ENCODE measurements at regions not wholly inside any gene's neighbourhood (a gene's known extent, or its start where the extent isn't known, plus 50 kb on each side); places are given as distances from the start of the nearest gene placed in this dataset.

GRCh38 chr16:5461574-5461973 lies 364.0 kb upstream of the EEF2KMT start:
- H3K27me3 Mint-ChIP-seq = peaks cover 19% of the 10 kb centered on the region
- no peak for ATAC-seq (replicated peaks)
- no peak overlapping the region for H3K4me3 Mint-ChIP-seq
- no peaks in the 10 kb centered on the region for H3K4me1 Mint-ChIP-seq
- H3K36me3 Mint-ChIP-seq (ENCODE audit: low read depth) = no peaks in the 10 kb centered on the region
- H3K9me3 Mint-ChIP-seq = no peaks in the 10 kb centered on the region
- no peak overlapping the region for H3K27ac Mint-ChIP-seq

- H3K4me3 Mint-ChIP-seq = no peak overlapping the region
- no peaks in the 10 kb centered on the region for H3K9me3 Mint-ChIP-seq
- no peaks in the 10 kb centered on the region for H3K36me3 Mint-ChIP-seq (ENCODE audit: low read depth)
- H3K27me3 Mint-ChIP-seq = peaks cover 22% of the 10 kb centered on the region
- ATAC-seq (replicated peaks) = no peak
- no peak overlapping the region for H3K27ac Mint-ChIP-seq
- no peaks in the 10 kb centered on the region for H3K4me1 Mint-ChIP-seq
These were observed 363.5 kb upstream of the EEF2KMT start for GRCh38 chr16:5461141-5461540.

GRCh38 chr16:5460701-5461100 lies 363.1 kb upstream of the EEF2KMT start:
- Mint-ChIP-seq H3K4me3 (no peak overlapping the region), H3K9me3 (no peaks in the 10 kb centered on the region), H3K4me1 (no peaks in the 10 kb centered on the region), H3K27me3 (peaks cover 19% of the 10 kb centered on the region), H3K27ac (no peak overlapping the region), H3K36me3 (ENCODE audit: low read depth) (no peaks in the 10 kb centered on the region)
- no peak for ATAC-seq (replicated peaks)

DNA sequence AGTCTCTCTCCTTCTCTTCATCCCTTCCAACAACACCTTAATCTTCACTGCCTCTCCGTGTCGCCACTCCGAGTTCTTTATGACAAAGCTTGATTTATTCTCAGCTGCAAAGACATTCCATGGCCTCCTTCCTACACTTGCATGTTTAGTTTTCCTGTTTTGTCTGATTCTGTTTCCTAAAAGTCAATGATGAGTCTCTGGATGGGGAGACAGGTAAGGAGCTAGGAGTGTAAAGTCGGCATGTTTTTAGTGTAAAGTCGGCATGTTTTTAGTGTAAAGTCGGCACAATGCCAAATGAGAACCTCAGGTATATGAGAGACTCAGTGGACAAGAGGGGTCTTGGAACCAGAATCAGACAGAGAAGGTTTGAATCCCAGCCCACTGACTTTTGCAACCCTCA lies 362.3 kb upstream of the EEF2KMT start:
- H3K9me3 Mint-ChIP-seq = no peaks in the 10 kb centered on the region
- H3K4me3 Mint-ChIP-seq = no peak overlapping the region

GRCh38 chr16:5455110-5455509 lies 357.5 kb upstream of the EEF2KMT start:
- H3K36me3 Mint-ChIP-seq (ENCODE audit: low read depth) = no peaks in the 10 kb centered on the region
- no peak overlapping the region for H3K4me3 Mint-ChIP-seq
- H3K4me1 Mint-ChIP-seq = no peaks in the 10 kb centered on the region
- no peaks in the 10 kb centered on the region for H3K9me3 Mint-ChIP-seq
- H3K27me3 Mint-ChIP-seq = peaks cover 13% of the 10 kb centered on the region
- no peak overlapping the region for H3K27ac Mint-ChIP-seq
- ATAC-seq (replicated peaks) = no peak

More for the DNA sequence above, 362.3 kb upstream of the EEF2KMT start:
- Mint-ChIP-seq H3K36me3 (ENCODE audit: low read depth) (no peaks in the 10 kb centered on the region), H3K27ac (no peak overlapping the region), H3K4me1 (no peaks in the 10 kb centered on the region), H3K27me3 (peaks cover 18% of the 10 kb centered on the region)
- ATAC-seq (replicated peaks) = no peak

DNA sequence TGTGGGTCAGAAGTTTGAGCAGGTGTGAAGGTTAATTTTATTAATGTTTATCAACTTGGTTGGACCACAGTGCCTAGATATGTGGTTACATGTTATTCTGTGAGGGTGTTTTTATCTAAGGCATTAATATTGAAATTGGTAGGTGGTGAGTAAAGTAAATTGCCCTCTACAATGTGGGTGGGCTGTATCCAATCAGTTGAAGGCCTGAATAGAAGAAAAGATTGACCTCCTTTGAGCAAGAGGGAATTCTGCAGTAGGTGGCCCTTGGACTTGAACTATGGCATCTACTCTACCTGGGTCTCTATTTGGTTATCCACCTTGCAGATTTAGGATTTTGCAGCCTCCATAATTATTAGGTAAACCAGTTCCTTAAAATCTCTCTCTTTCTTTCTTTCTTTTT lies 356.8 kb upstream of the EEF2KMT start:
- no peak overlapping the region for H3K4me3 Mint-ChIP-seq
- H3K27ac Mint-ChIP-seq = no peak overlapping the region
- ATAC-seq (replicated peaks) = no peak
- no peaks in the 10 kb centered on the region for H3K9me3 Mint-ChIP-seq
- no peaks in the 10 kb centered on the region for H3K36me3 Mint-ChIP-seq (ENCODE audit: low read depth)
- H3K27me3 Mint-ChIP-seq = peaks cover 13% of the 10 kb centered on the region
- no peaks in the 10 kb centered on the region for H3K4me1 Mint-ChIP-seq

- no peaks in the 10 kb centered on the region for H3K4me1 Mint-ChIP-seq
- H3K36me3 Mint-ChIP-seq (ENCODE audit: low read depth) = no peaks in the 10 kb centered on the region
- H3K27me3 Mint-ChIP-seq = peaks cover 12% of the 10 kb centered on the region
- no peak overlapping the region for H3K4me3 Mint-ChIP-seq
- no peaks in the 10 kb centered on the region for H3K9me3 Mint-ChIP-seq
- no peak for ATAC-seq (replicated peaks)
- H3K27ac Mint-ChIP-seq = no peak overlapping the region
These were observed 354.0 kb upstream of the EEF2KMT start for GRCh38 chr16:5451641-5452040.

- H3K36me3 Mint-ChIP-seq (ENCODE audit: low read depth) = no peaks in the 10 kb centered on the region
These were observed 353.0 kb upstream of the EEF2KMT start for GRCh38 chr16:5450409-5451104.

DNA sequence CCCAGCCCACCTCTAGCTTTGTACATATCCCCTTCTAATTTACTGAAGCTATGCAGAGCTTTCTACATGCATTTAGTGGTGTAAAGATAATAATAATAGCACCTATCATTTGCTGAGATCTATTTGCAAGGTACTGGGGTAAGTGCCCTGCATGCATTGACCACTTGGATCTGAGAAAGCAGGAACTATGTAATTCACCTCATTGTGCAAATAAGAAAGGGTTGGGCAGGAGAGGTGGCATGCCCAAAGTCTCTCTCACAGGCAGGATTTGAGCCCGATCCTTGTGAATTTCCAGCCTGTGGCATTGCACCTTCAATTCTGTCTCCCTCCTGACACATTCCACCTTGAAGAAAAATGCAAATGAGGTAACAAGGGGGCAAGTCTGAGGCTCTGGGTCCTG lies 352.3 kb upstream of the EEF2KMT start:
- Mint-ChIP-seq H3K4me3 (no peak overlapping the region), H3K4me1 (no peaks in the 10 kb centered on the region), H3K36me3 (ENCODE audit: low read depth) (no peaks in the 10 kb centered on the region), H3K27me3 (peaks cover 8% of the 10 kb centered on the region), H3K27ac (no peak overlapping the region), H3K9me3 (no peaks in the 10 kb centered on the region)
- ATAC-seq (replicated peaks) = no peak

More at GRCh38 chr16:5450409-5451104, 353.0 kb upstream of the EEF2KMT start:
- no peak overlapping the region for H3K27ac Mint-ChIP-seq
- ATAC-seq (replicated peaks) = no peak
- peaks cover 8% of the 10 kb centered on the region for H3K27me3 Mint-ChIP-seq
- no peaks in the 10 kb centered on the region for H3K4me1 Mint-ChIP-seq
- no peaks in the 10 kb centered on the region for H3K9me3 Mint-ChIP-seq
- H3K4me3 Mint-ChIP-seq = no peak overlapping the region

DNA sequence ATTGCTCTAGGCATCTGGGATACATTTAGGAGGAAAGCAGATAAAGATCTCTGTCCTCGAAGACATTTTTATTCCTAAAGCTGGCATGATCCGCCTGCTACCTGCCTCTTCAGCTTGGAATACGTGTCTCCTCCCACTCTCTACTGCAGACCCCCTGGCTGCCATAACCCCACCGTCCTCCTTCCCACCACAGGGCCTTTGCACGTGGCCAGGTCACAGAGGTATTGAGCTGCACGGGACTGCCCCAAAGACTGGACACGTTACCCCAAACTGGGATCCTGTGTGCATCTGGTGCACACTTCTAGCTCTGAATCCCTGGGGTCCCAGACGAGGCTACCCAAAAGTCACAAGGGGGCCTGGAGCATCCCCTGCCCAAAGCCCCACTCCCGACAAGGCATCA lies 351.2 kb upstream of the EEF2KMT start:
- no peak overlapping the region for H3K4me3 Mint-ChIP-seq
- no peaks in the 10 kb centered on the region for H3K4me1 Mint-ChIP-seq
- no peak overlapping the region for H3K27ac Mint-ChIP-seq
- peaks cover 8% of the 10 kb centered on the region for H3K27me3 Mint-ChIP-seq
- no peaks in the 10 kb centered on the region for H3K36me3 Mint-ChIP-seq (ENCODE audit: low read depth)
- H3K9me3 Mint-ChIP-seq = no peaks in the 10 kb centered on the region
- ATAC-seq (replicated peaks) = no peak

GRCh38 chr16:5447734-5448133 lies 350.1 kb upstream of the EEF2KMT start:
- H3K36me3 Mint-ChIP-seq (ENCODE audit: low read depth) = no peaks in the 10 kb centered on the region
- peaks cover 8% of the 10 kb centered on the region for H3K27me3 Mint-ChIP-seq
- no peak overlapping the region for H3K4me3 Mint-ChIP-seq
- H3K4me1 Mint-ChIP-seq = no peaks in the 10 kb centered on the region
- no peak for ATAC-seq (replicated peaks)
- H3K27ac Mint-ChIP-seq = no peak overlapping the region
- H3K9me3 Mint-ChIP-seq = no peaks in the 10 kb centered on the region

GRCh38 chr16:5446623-5447240 lies 349.1 kb upstream of the EEF2KMT start:
- Mint-ChIP-seq H3K36me3 (ENCODE audit: low read depth) (no peaks in the 10 kb centered on the region), H3K27ac (no peak overlapping the region), H3K4me1 (no peaks in the 10 kb centered on the region)

DNA sequence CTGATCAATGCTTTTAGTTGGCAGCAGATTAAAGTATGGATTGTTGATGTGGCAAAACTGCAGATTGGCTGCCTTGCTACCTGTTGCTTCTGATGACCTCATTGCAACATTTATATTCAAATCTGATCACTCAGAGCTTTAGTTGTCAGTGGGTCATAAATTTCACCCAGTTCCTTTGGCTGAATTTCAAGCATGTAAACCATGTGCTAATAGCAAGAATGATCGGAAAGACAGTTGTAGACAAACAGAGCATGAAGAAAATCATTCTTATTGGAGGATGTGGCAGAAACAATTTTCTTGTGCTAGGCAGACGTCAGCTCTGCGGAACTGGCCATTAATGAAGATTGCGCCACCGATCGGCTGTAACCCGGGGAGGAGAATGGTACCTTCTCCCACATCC lies 346.6 kb upstream of the EEF2KMT start:
- Mint-ChIP-seq H3K27ac (no peak overlapping the region), H3K4me3 (no peak overlapping the region), H3K9me3 (peaks cover 5% of the 10 kb centered on the region), H3K36me3 (ENCODE audit: low read depth) (no peaks in the 10 kb centered on the region), H3K4me1 (no peaks in the 10 kb centered on the region), H3K27me3 (peaks cover 10% of the 10 kb centered on the region)
- no peak for ATAC-seq (replicated peaks)

More at GRCh38 chr16:5446623-5447240, 349.1 kb upstream of the EEF2KMT start:
- Mint-ChIP-seq H3K4me3 (no peak overlapping the region), H3K27me3 (peaks cover 12% of the 10 kb centered on the region), H3K9me3 (no peaks in the 10 kb centered on the region)
- ATAC-seq (replicated peaks) = no peak

GRCh38 chr16:5442986-5443385 lies 345.4 kb upstream of the EEF2KMT start:
- Mint-ChIP-seq H3K9me3 (peaks cover 12% of the 10 kb centered on the region), H3K27me3 (peaks cover 9% of the 10 kb centered on the region), H3K27ac (no peak overlapping the region), H3K36me3 (ENCODE audit: low read depth) (no peaks in the 10 kb centered on the region), H3K4me3 (no peak overlapping the region), H3K4me1 (no peaks in the 10 kb centered on the region)
- ATAC-seq (replicated peaks) = no peak

- no peak overlapping the region for H3K27ac Mint-ChIP-seq
- no peaks in the 10 kb centered on the region for H3K36me3 Mint-ChIP-seq (ENCODE audit: low read depth)
- no peaks in the 10 kb centered on the region for H3K4me1 Mint-ChIP-seq
- no peak for ATAC-seq (replicated peaks)
- no peak overlapping the region for H3K4me3 Mint-ChIP-seq
- peaks cover 12% of the 10 kb centered on the region for H3K9me3 Mint-ChIP-seq
- H3K27me3 Mint-ChIP-seq = peaks cover 6% of the 10 kb centered on the region
These were observed 344.5 kb upstream of the EEF2KMT start for GRCh38 chr16:5442054-5442453.
